Endothelial cell of umbilical vein (primary cell): ENCODE measurements at regions not wholly inside any gene's neighbourhood (a gene's known extent, or its start where the extent isn't known, plus 50 kb on each side); places are given as distances from the start of the nearest gene placed in this dataset.
"Not testable (repeated sequence)": the region's sequence is repeated elsewhere in the genome, so short reads cannot be mapped to it uniquely, and the experiment has no call there.

Source experiments
- BruUV-seq: library from RNA; stranded (reverse); fragments of 400-500 nt; replicated peaks from 2 replicates; lab custom pipeline; 2021; lab: Mats Ljungman, UMichigan
- CTCF ChIA-PET: fragments of 300-600, 350-600 bp; sonication (Branson Sonifier 250); formaldehyde crosslinking; loops from one replicate; lab custom pipeline; 2021; ENCODE audit warnings: antibody characterized with exemption, inconsistent platforms; lab: Charles Lee
- POLR2A ChIA-PET: fragments of 300-600, 350-600 bp; sonication (Branson Sonifier 250); formaldehyde crosslinking; loops from one replicate; lab custom pipeline; 2021; ENCODE audit warnings: antibody characterized with exemption, inconsistent platforms; lab: Charles Lee
- DNase-seq: peaks from one replicate; pipeline ENCODE4 v3.0.0-alpha.2; 2011; ENCODE audit warnings: low read depth, low spot score
- FAIRE-seq: peaks from 2 replicates; lab custom pipeline; 2011; peaks lifted over from hg19 to GRCh38; lab: Jason Lieb, UNC
- H2AFZ ChIP-seq: 2 replicates; pipeline ENCODE4 v1.6.0; 2012; ENCODE audit warnings: low read depth, low read length, control low read depth, inconsistent platforms
- H3K27ac ChIP-seq: 2 replicates; pipeline ENCODE4 v1.5.1; 2011; ENCODE audit warnings: low read depth, mild to moderate bottlenecking, control low read depth, low read length, moderate library complexity; ENCODE audit not compliant: insufficient read depth
- H3K27me3 ChIP-seq, 2 experiments: 2 replicates each; pipeline versions ENCODE4 v1.6.0 to v1.6.1; 2011; ENCODE audit warnings: low read length in 2 of 2, mixed read lengths in 1 of 2; ENCODE audit not compliant: control insufficient read depth in 2 of 2, insufficient read depth in 2 of 2
- H3K36me3 ChIP-seq, 2 experiments: 2 replicates in 1 of 2; 3 replicates in 1 of 2; pipeline ENCODE4 v1.5.1; 2011; ENCODE audit warnings: low read length in 2 of 2, mild to moderate bottlenecking in 1 of 2, moderate library complexity in 1 of 2; ENCODE audit not compliant: control insufficient read depth in 2 of 2, insufficient read depth in 2 of 2; ENCODE audit errors: extremely low read depth in 1 of 2
- H3K4me1 ChIP-seq: 3 replicates; pipeline ENCODE4 v1.5.1; 2011; ENCODE audit warnings: mild to moderate bottlenecking, low read length; ENCODE audit not compliant: control insufficient read depth, insufficient read depth; ENCODE audit errors: extremely low read depth
- H3K4me2 ChIP-seq: 2 replicates; pipeline ENCODE4 v1.6.1; 2011; ENCODE audit warnings: low read length, control low read depth, mixed read lengths; ENCODE audit not compliant: insufficient read depth
- H3K4me3 ChIP-seq, 3 experiments: fragments of 200-600 bp in 1 of 3; sonication (generic), shearing (Covaris generic) in 1 of 3; replicated peaks in 1 of 3; 2 replicates each; pipeline ENCODE4 v1.5.1; 2011 to 2016; ENCODE audit warnings: control low read depth in 3 of 3, low read length in 3 of 3, mild to moderate bottlenecking in 2 of 3, inconsistent platforms in 1 of 3, low read depth in 1 of 3, moderate library complexity in 1 of 3; ENCODE audit not compliant: insufficient read depth in 1 of 3
- H3K79me2 ChIP-seq: 2 replicates; pipeline ENCODE4 v1.6.0; 2012; ENCODE audit warnings: low read length, inconsistent platforms; ENCODE audit not compliant: control insufficient read depth, insufficient read depth
- H3K9ac ChIP-seq: replicated peaks from 2 replicates; pipeline ENCODE3; 2011; ENCODE audit warnings: low read length, control low read depth; ENCODE audit not compliant: insufficient read depth; ENCODE audit errors: extremely low read depth
- H3K9me1 ChIP-seq: replicated peaks from 3 replicates; pipeline ENCODE4 v1.6.0; 2011; ENCODE audit warnings: mild to moderate bottlenecking, low read length; ENCODE audit not compliant: control insufficient read depth, insufficient read depth; ENCODE audit errors: extremely low read depth
- H3K9me3 ChIP-seq: replicated peaks from 2 replicates; pipeline ENCODE4 v1.5.1; 2012; ENCODE audit warnings: low read length, inconsistent platforms; ENCODE audit not compliant: control insufficient read depth, insufficient read depth
- H4K20me1 ChIP-seq: replicated peaks from 2 replicates; pipeline ENCODE3; 2011; ENCODE audit warnings: mild to moderate bottlenecking, low read length; ENCODE audit not compliant: control insufficient read depth, insufficient read depth; ENCODE audit errors: extremely low read depth
- MYC ChIP-seq: IDR thresholded peaks from one replicate; pipeline ENCODE4 v1.6.1; 2011; ENCODE audit warnings: mild to moderate bottlenecking, low read depth, low read length
- POLR2AphosphoS5 ChIP-seq: IDR thresholded peaks from 2 replicates; pipeline ENCODE4 v1.6.1; 2012; ENCODE audit warnings: low read depth, mild to moderate bottlenecking, control low read depth, low read length, moderate library complexity; ENCODE audit not compliant: insufficient read depth
- dilution Hi-C: fragments of 300-500 bp; cut with MboI; formaldehyde crosslinking; loops from one replicate; pipeline ENCODE4 v1.15.0; 2019; ENCODE audit warnings: low sequenced_read_pairs; ENCODE audit not compliant: extremely low pct_ligation_motif_present
- intact Hi-C: fragments of 100-400 bp; cut with micrococcal nuclease; formaldehyde crosslinking; loops from one replicate; pipeline ENCODE4 v1.10.0; 2022

DNA sequence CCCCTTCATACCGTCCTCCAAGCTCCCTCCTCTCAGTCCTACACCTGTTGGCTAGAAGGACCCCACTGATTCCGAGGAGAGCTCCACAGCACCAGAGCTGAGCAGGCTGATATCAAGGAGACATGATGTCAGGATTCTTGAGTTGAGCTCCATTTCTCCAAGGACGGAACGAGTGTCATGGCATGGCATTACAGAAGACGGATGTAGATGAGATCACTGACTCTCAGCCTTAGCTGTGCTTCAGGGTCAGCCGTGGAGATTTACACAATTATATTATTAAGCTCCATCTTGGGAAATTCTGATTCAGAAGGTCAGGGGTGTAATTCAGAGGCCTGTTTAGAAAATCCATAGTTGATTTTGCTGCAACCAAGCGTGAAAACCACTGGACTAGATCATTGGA is 428.9 kb upstream of the B3GAT1 start:
- Histone ChIP-seq H3K79me2 (no peaks in the 10 kb centered on the region), H3K27me3 (no peaks in the 10 kb centered on the region), H3K9ac (no peak overlapping the region), H3K27ac (no peak overlapping the region), H3K36me3 (no peaks in the 10 kb centered on the region), H3K4me2 (no peak overlapping the region), H3K9me3 (no peaks in the 10 kb centered on the region), H4K20me1 (no peaks in the 10 kb centered on the region), H2AFZ (no peak overlapping the region), H3K4me1 (no peaks in the 10 kb centered on the region), H3K9me1 (no peaks in the 10 kb centered on the region), H3K4me3 (no peak overlapping the region)
- DNase-seq: no peak
- BruUV-seq: no TSS peak
- dilution Hi-C loops (no loop called here), intact Hi-C loops (no loop called here)
- ChIA-PET POLR2A (no interaction called here), CTCF (no interaction called here)
- FAIRE-seq: no peak
- TF ChIP-seq POLR2AphosphoS5 (no peak), MYC (no peak)

DNA sequence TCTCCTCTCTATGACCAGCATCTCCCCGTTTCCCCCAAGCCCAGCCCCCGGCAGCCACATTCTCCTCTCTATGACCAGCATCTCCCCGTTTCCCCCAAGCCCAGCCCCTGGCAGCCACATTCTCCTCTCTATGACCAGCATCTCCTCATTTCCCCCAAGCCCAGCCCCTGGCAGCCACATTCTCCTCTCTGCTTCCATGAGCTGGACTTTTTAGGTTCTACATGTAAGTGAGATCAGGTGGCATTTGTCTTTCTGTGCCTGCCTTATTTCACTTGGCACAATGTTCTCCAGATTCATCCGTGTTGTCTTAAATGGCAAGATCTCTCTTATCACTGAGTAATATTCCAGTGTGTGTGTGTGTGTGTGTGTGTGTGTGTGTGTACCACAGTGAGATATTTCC is 428.1 kb upstream of the B3GAT1 start:
- H3K36me3 ChIP-seq, H4K20me1 ChIP-seq, BruUV-seq, dilution Hi-C loops, H3K9me1 ChIP-seq, FAIRE-seq, H3K9ac ChIP-seq, H3K4me3 ChIP-seq, H3K9me3 ChIP-seq, H3K4me2 ChIP-seq, DNase-seq, H3K79me2 ChIP-seq, POLR2A ChIA-PET, H3K27me3 ChIP-seq, intact Hi-C loops, H2AFZ ChIP-seq, CTCF ChIA-PET, H3K4me1 ChIP-seq, H3K27ac ChIP-seq: not testable (repeated sequence)
